CD1c-positive myeloid dendritic cell (primary cell): ENCODE measurements at regions not wholly inside any gene's neighbourhood (a gene's known extent, or its start where the extent isn't known, plus 50 kb on each side); places are given as distances from the start of the nearest gene placed in this dataset.
A peak's percentile ranks its signal among the peaks of the same experiment; 100 is the strongest.
"Not testable (repeated sequence)": the region's sequence is repeated elsewhere in the genome, so short reads cannot be mapped to it uniquely, and the experiment has no call there.

Source experiments
- DNase-seq: peaks from one replicate; pipeline ENCODE4 v3.0.0-alpha.2; 2016; ENCODE audit errors: extremely low spot score

GRCh38 chr3:188972310-188972709, 199.5 kb upstream of the TPRG1 start:
- DNase-seq, result no peak

GRCh38 chr3:188974856-188975599, 196.7 kb upstream of the TPRG1 start:
- DNase-seq, result no peak

GRCh38 chr3:188975600-188976314, 196.0 kb upstream of the TPRG1 start:
- DNase-seq, result no peak

- no peak for DNase-seq
Observed at GRCh38 chr3:188976407-188976806, 195.4 kb upstream of the TPRG1 start.

GRCh38 chr3:188978421-188979171, 193.2 kb upstream of the TPRG1 start:
- DNase-seq, result no peak

GRCh38 chr3:188979248-188979647, 192.5 kb upstream of the TPRG1 start:
- no peak for DNase-seq

GRCh38 chr3:188979669-188980310, 192.0 kb upstream of the TPRG1 start:
- no peak for DNase-seq

- no peak for DNase-seq
Observed at GRCh38 chr3:188993181-188993580, 178.6 kb upstream of the TPRG1 start.

GRCh38 chr3:189001559-189001958, 170.2 kb upstream of the TPRG1 start:
- DNase-seq, result peak; percentile 2

GRCh38 chr3:189003410-189003809, 168.4 kb upstream of the TPRG1 start:
- DNase-seq, result no peak

GRCh38 chr3:189013224-189013888, 158.4 kb upstream of the TPRG1 start:
- DNase-seq, result no peak

GRCh38 chr3:189014526-189014925, 157.2 kb upstream of the TPRG1 start:
- DNase-seq, result no peak

GRCh38 chr3:189022576-189023466, 148.9 kb upstream of the TPRG1 start:
- not testable (repeated sequence) for DNase-seq

GRCh38 chr3:189025866-189026265, 145.9 kb upstream of the TPRG1 start:
- no peak for DNase-seq

GRCh38 chr3:189027626-189028155, 144.1 kb upstream of the TPRG1 start:
- no peak for DNase-seq

GRCh38 chr3:189038773-189039745, 132.7 kb upstream of the TPRG1 start:
- no peak for DNase-seq

GRCh38 chr3:189040656-189041335, 131.0 kb upstream of the TPRG1 start:
- DNase-seq, result peak; percentile 25

- DNase-seq, result peak; percentile 33
Observed at GRCh38 chr3:189041482-189042090, 130.2 kb upstream of the TPRG1 start.
